ENCODE measurements at regions not wholly inside any gene's neighbourhood (a gene's known extent, or its start where the extent isn't known, plus 50 kb on each side); places are given as distances from the start of the nearest gene placed in this dataset.

DNA sequence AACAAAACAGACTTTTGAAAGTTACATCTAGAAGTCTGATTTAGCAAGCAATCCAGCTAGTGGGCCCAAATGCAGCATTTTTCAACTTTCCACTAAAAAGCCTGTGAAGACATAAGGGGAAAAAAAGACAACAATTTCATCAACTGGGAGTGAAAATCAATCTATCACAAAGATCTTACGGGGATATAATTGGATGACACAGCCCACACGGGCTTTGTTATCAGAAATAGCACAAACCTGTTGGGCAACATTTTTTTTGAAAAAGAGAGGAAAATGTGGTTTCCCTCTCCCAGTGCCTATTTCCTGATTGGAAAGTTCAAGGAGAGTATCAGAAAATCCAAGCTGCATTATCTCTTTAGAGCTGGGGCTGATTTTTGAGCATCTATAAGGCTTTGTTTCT lies 132.7 kb downstream of the EVA1A start (continued):
- TF ChIP-seq SRF (CRISPR knock-in tag; IDR thresholded peaks at IDR 0.05) (no peak), RBM39 (optimal IDR thresholded peaks at IDR 0.05; ENCODE audit: low read depth, low read length) (no peak), TCF7L2 (IDR thresholded peaks at IDR 0.05; ENCODE audit: low read depth, low read length) (no peak), PRMT5 (CRISPR knock-in tag; IDR thresholded peaks at IDR 0.05) (no peak), PTRF (tag; IDR thresholded peaks at IDR 0.05) (no peak)
- TF ChIP-seq, protein P1, sequence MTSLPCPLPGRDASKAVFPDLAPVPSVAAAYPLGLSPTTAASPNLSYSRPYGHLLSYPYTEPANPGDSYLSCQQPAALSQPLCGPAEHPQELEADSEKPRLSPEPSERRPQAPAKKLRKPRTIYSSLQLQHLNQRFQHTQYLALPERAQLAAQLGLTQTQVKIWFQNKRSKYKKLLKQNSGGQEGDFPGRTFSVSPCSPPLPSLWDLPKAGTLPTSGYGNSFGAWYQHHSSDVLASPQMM (CRISPR knock-in tag; IDR thresholded peaks at IDR 0.05): no peak
- TF ChIP-seq, protein P2, sequence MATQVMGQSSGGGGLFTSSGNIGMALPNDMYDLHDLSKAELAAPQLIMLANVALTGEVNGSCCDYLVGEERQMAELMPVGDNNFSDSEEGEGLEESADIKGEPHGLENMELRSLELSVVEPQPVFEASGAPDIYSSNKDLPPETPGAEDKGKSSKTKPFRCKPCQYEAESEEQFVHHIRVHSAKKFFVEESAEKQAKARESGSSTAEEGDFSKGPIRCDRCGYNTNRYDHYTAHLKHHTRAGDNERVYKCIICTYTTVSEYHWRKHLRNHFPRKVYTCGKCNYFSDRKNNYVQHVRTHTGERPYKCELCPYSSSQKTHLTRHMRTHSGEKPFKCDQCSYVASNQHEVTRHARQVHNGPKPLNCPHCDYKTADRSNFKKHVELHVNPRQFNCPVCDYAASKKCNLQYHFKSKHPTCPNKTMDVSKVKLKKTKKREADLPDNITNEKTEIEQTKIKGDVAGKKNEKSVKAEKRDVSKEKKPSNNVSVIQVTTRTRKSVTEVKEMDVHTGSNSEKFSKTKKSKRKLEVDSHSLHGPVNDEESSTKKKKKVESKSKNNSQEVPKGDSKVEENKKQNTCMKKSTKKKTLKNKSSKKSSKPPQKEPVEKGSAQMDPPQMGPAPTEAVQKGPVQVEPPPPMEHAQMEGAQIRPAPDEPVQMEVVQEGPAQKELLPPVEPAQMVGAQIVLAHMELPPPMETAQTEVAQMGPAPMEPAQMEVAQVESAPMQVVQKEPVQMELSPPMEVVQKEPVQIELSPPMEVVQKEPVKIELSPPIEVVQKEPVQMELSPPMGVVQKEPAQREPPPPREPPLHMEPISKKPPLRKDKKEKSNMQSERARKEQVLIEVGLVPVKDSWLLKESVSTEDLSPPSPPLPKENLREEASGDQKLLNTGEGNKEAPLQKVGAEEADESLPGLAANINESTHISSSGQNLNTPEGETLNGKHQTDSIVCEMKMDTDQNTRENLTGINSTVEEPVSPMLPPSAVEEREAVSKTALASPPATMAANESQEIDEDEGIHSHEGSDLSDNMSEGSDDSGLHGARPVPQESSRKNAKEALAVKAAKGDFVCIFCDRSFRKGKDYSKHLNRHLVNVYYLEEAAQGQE (IDR thresholded peaks at IDR 0.05; ENCODE audit: borderline replicate concordance): no peak
- TF ChIP-seq, protein P2 (CRISPR knock-in tag; IDR thresholded peaks at IDR 0.05; ENCODE audit: low read depth): no peak
- TF ChIP-seq, protein P3, sequence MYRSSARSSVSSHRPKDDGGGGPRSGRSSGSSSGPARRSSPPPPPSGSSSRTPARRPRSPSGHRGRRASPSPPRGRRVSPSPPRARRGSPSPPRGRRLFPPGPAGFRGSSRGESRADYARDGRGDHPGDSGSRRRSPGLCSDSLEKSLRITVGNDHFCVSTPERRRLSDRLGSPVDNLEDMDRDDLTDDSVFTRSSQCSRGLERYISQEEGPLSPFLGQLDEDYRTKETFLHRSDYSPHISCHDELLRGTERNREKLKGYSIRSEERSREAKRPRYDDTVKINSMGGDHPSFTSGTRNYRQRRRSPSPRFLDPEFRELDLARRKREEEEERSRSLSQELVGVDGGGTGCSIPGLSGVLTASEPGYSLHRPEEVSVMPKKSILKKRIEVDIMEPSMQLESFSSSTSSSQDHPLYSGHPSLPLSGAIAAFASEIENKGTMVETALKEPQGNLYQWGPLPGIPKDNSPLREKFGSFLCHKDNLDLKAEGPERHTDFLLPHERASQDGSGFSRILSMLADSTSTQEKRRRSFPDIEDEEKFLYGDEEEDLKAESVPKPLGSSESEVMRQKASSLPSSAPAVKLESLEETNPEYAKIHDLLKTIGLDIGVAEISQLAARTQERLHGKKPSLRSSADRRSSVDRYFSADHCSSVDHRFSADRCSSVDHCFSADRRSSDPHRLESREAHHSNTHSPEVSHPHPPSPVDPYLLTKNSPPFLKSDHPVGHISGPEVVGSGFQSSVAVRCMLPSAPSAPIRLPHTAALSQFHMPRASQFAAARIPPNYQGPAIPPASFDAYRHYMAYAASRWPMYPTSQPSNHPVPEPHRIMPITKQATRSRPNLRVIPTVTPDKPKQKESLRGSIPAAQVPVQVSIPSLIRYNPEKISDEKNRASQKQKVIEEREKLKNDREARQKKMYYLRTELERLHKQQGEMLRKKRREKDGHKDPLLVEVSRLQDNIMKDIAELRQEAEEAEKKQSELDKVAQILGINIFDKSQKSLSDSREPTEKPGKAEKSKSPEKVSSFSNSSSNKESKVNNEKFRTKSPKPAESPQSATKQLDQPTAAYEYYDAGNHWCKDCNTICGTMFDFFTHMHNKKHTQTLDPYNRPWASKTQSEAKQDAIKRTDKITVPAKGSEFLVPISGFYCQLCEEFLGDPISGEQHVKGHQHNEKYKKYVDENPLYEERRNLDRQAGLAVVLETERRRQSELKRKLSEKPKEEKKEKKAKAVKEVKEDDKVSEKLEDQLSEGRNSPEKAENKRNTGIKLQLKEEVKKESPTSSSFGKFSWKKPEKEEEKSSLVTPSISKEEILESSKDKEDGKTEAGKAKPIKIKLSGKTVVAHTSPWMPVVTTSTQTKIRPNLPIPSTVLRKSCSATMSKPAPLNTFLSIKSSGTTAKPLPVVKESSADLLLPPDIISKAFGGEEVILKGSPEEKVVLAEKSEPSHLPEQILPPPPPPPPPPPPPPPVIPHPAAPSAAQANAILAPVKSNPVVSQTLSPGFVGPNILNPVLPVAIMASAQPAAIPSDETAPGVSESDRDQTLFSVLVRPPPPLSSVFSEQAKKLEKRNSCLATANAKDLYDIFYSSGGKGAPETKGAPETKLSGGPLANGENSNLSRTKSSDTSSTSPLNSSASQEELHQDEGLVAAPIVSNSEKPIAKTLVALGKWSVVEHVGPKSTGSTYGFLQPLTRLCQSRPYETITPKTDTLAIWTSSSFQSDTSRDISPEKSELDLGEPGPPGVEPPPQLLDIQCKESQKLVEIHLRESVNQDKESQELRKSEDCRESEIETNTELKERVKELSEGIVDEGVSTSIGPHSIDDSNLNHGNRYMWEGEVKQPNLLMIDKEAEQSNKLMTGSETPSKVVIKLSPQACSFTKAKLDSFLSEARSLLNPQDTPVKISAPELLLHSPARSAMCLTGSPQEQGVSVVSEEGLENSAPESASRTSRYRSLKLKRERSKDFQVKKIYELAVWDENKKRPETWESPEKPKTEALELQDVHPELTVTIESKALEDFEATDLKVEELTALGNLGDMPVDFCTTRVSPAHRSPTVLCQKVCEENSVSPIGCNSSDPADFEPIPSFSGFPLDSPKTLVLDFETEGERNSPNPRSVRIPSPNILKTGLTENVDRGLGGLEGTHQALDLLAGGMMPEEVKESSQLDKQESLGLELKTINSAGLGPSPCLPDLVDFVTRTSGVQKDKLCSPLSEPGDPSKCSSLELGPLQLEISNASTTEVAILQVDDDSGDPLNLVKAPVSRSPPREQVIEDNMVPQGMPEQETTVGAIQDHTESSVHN (IDR thresholded peaks at IDR 0.05; ENCODE audit: borderline replicate concordance in 1 of 2, low read depth in 1 of 2): no peak
- TF ChIP-seq, protein P4, sequence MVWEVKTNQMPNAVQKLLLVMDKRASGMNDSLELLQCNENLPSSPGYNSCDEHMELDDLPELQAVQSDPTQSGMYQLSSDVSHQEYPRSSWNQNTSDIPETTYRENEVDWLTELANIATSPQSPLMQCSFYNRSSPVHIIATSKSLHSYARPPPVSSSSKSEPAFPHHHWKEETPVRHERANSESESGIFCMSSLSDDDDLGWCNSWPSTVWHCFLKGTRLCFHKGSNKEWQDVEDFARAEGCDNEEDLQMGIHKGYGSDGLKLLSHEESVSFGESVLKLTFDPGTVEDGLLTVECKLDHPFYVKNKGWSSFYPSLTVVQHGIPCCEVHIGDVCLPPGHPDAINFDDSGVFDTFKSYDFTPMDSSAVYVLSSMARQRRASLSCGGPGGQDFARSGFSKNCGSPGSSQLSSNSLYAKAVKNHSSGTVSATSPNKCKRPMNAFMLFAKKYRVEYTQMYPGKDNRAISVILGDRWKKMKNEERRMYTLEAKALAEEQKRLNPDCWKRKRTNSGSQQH (CRISPR knock-in tag; IDR thresholded peaks at IDR 0.05): no peak

All from K562 (cell line).